ENCODE measurements at regions not wholly inside any gene's neighbourhood (a gene's known extent, or its start where the extent isn't known, plus 50 kb on each side); places are given as distances from the start of the nearest gene placed in this dataset.

DNA sequence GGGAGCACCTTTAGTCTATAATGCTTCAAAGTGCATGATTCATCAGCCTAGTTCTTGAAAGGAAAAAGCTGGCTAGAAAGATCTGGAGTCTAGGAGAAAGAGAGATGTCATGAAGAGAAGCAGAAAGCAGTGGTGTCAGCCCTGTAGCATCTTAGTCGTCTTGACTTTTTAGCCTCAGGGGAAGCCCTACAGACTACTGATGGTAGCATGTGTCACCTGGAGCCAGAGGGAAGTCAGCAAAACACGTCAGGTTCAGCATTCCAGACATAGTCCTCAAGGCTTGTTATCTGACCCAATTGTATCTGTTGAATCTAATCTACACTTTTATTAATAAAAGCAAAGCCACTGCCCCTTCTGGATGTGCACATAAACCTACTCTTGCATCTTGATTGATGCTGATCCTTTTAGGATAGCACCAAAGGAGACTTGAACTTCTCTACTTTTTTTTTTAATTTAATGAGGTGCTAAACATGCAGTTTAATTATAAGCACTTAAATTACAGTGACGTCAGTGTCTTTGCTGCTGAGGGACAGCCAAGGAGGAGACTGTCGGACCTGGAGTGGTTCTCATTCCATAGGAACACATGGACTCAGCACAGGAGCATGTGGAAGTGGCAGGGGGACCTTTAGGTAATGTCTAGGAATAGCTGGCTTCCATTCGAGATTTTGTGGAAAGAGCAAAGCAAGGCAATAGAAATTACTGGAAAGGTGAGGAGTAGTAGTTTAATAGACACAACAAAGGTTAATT, 525.5 kb upstream of the SGCG start:
- Histone ChIP-seq H2AK5ac (ENCODE audit: low read length) (no peak overlapping the region), H3K79me1 (ENCODE audit: low read length) (no peaks in the 10 kb centered on the region), H3K4ac (ENCODE audit: low read depth, low read length) (no peak overlapping the region), H2BK5ac (ENCODE audit: low read length) (no peak overlapping the region), H4K8ac (ENCODE audit: low read depth, low read length) (no peak overlapping the region), H3K36me3 (ENCODE audit: control insufficient read depth, insufficient read depth, low read length) (no peaks in the 10 kb centered on the region), H4K5ac (ENCODE audit: low read length) (no peak overlapping the region), H3K9ac (ENCODE audit: low read length) (no peak overlapping the region), H3K18ac (ENCODE audit: low read length) (no peak overlapping the region), H2BK15ac (replicated peaks; ENCODE audit: low read depth) (no peak overlapping the region), H3K79me2 (ENCODE audit: control insufficient read depth, insufficient read depth, low read length) (no peaks in the 10 kb centered on the region), H2BK120ac (ENCODE audit: low read depth, low read length) (no peak overlapping the region), H3K4me1 (ENCODE audit: control insufficient read depth, low read depth, low read length) (no peaks in the 10 kb centered on the region), H3K4me3 (ENCODE audit: low read length) (no peak overlapping the region), H3K27ac (ENCODE audit: low read depth, low read length) (no peak overlapping the region), H3K4me2 (ENCODE audit: low read length) (no peak overlapping the region), H3K27me3 (ENCODE audit: insufficient read depth, low read length, poor library complexity) (no peaks in the 10 kb centered on the region), H3K23ac (ENCODE audit: low read length) (no peak overlapping the region), H3K56ac (ENCODE audit: low read length) (no peak overlapping the region)
- DNase-seq, result peak; percentile 40
- WGBS (ENCODE audit: extremely low coverage, insufficient coverage, low lambda C conversion rate), result no CpG with 5 or more reads among the region's 5 CpGs

DNA sequence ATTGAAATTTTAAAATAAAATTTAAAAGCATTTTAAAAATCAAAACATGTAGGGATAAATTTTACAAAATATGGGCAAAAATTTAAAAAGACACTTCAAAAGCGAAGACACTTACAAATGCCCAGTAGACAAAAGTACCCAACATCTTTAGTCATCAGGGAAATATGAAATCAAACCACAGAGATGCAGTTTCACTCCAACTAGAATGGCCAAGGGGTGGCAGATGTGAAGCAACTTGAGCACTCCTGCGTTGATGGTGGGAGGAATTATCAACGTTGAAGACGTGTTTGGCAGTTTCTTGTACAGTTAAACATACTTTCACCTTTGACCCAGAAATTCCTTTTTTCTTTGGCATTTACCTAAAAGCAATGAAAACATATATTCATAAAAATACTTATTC, 518.0 kb upstream of the SGCG start:
- Histone ChIP-seq H3K4ac (ENCODE audit: low read depth, low read length) (no peak overlapping the region), H3K27ac (ENCODE audit: low read depth, low read length) (no peak overlapping the region), H3K27me3 (ENCODE audit: insufficient read depth, low read length, poor library complexity) (no peaks in the 10 kb centered on the region), H4K8ac (ENCODE audit: low read depth, low read length) (no peak overlapping the region), H3K36me3 (ENCODE audit: control insufficient read depth, insufficient read depth, low read length) (no peaks in the 10 kb centered on the region), H2BK120ac (ENCODE audit: low read depth, low read length) (no peak overlapping the region), H3K18ac (ENCODE audit: low read length) (no peak overlapping the region), H2AK5ac (ENCODE audit: low read length) (no peak overlapping the region), H2BK5ac (ENCODE audit: low read length) (no peak overlapping the region), H3K23ac (ENCODE audit: low read length) (no peak overlapping the region), H4K5ac (ENCODE audit: low read length) (no peak overlapping the region), H3K4me3 (ENCODE audit: low read length) (no peak overlapping the region), H3K9ac (ENCODE audit: low read length) (no peak overlapping the region), H3K79me1 (ENCODE audit: low read length) (no peaks in the 10 kb centered on the region), H3K4me1 (ENCODE audit: control insufficient read depth, low read depth, low read length) (no peaks in the 10 kb centered on the region), H3K56ac (ENCODE audit: low read length) (no peak overlapping the region), H3K79me2 (ENCODE audit: control insufficient read depth, insufficient read depth, low read length) (no peaks in the 10 kb centered on the region), H2BK15ac (replicated peaks; ENCODE audit: low read depth) (no peak overlapping the region), H3K4me2 (ENCODE audit: low read length) (no peak overlapping the region)
- DNase-seq, result no peak
- no CpG with 5 or more reads among the region's 4 CpGs for WGBS (ENCODE audit: extremely low coverage, insufficient coverage, low lambda C conversion rate)

DNA sequence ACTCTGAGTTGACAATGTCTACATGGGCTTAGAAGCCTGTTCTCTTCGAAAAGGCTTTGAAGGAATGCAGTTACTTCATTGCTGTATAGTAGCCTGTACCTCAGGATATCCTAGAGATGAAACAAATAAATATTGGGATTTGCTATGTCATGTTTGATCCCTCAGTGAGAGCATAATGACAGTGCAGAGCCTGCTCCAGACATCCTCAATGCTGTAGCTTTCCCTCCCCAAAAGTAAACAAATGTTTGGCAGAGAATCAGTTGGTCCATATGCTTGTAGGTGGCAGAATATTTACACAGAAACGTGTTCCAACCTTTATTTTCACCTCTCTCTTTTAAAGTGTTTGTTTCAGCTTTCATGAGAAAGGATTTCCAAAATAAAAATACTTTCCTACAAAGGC, 515.3 kb upstream of the SGCG start:
- Histone ChIP-seq H4K8ac (ENCODE audit: low read depth, low read length) (no peak overlapping the region), H2BK5ac (ENCODE audit: low read length) (no peak overlapping the region), H3K36me3 (ENCODE audit: control insufficient read depth, insufficient read depth, low read length) (no peaks in the 10 kb centered on the region), H3K27me3 (ENCODE audit: insufficient read depth, low read length, poor library complexity) (no peaks in the 10 kb centered on the region), H3K4ac (ENCODE audit: low read depth, low read length) (no peak overlapping the region), H3K18ac (ENCODE audit: low read length) (no peak overlapping the region), H3K79me2 (ENCODE audit: control insufficient read depth, insufficient read depth, low read length) (no peaks in the 10 kb centered on the region), H3K23ac (ENCODE audit: low read length) (no peak overlapping the region), H2BK120ac (ENCODE audit: low read depth, low read length) (no peak overlapping the region), H3K9ac (ENCODE audit: low read length) (no peak overlapping the region), H3K27ac (ENCODE audit: low read depth, low read length) (no peak overlapping the region), H4K5ac (ENCODE audit: low read length) (no peak overlapping the region), H2BK15ac (replicated peaks; ENCODE audit: low read depth) (no peak overlapping the region), H3K4me3 (ENCODE audit: low read length) (no peak overlapping the region), H3K56ac (ENCODE audit: low read length) (no peak overlapping the region), H3K4me2 (ENCODE audit: low read length) (no peak overlapping the region), H2AK5ac (ENCODE audit: low read length) (no peak overlapping the region), H3K4me1 (ENCODE audit: control insufficient read depth, low read depth, low read length) (no peaks in the 10 kb centered on the region), H3K79me1 (ENCODE audit: low read length) (no peaks in the 10 kb centered on the region)
- no peak for DNase-seq
- no CpG with 5 or more reads among the region's 2 CpGs for WGBS (ENCODE audit: extremely low coverage, insufficient coverage, low lambda C conversion rate)

DNA sequence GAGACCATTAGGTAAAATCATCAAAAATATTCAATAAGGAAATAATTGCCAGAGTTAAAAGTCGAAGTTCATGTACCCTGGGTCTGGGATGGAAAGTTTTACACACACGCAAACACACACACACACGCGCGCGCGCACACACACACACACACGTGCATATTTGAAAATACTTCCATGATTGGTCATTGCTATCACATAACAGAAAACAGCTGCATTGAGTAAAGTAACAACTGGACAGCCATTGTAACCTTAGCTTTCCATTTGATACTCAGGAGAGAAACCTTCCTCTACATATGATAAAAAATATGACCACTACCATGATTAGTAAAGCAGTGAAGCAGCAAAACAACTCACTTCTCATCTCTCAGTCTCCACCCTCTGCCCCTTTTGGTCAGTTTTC, 490.0 kb upstream of the SGCG start:
- Histone ChIP-seq H3K27me3 (ENCODE audit: insufficient read depth, low read length, poor library complexity) (no peaks in the 10 kb centered on the region), H3K36me3 (ENCODE audit: control insufficient read depth, insufficient read depth, low read length) (no peaks in the 10 kb centered on the region), H3K27ac (ENCODE audit: low read depth, low read length) (no peak overlapping the region), H3K18ac (ENCODE audit: low read length) (no peak overlapping the region), H3K4me3 (ENCODE audit: low read length) (no peak overlapping the region), H3K4me2 (ENCODE audit: low read length) (no peak overlapping the region), H3K79me2 (ENCODE audit: control insufficient read depth, insufficient read depth, low read length) (no peaks in the 10 kb centered on the region), H3K4ac (ENCODE audit: low read depth, low read length) (no peak overlapping the region), H2AK5ac (ENCODE audit: low read length) (no peak overlapping the region), H3K56ac (ENCODE audit: low read length) (no peak overlapping the region), H4K8ac (ENCODE audit: low read depth, low read length) (no peak overlapping the region), H2BK15ac (replicated peaks; ENCODE audit: low read depth) (no peak overlapping the region), H3K4me1 (ENCODE audit: control insufficient read depth, low read depth, low read length) (no peaks in the 10 kb centered on the region), H2BK120ac (ENCODE audit: low read depth, low read length) (no peak overlapping the region), H3K79me1 (ENCODE audit: low read length) (no peaks in the 10 kb centered on the region), H3K9ac (ENCODE audit: low read length) (no peak overlapping the region), H3K23ac (ENCODE audit: low read length) (no peak overlapping the region), H4K5ac (ENCODE audit: low read length) (no peak overlapping the region), H2BK5ac (ENCODE audit: low read length) (no peak overlapping the region)
- DNase-seq, result no peak
- no CpG with 5 or more reads among the region's 8 CpGs for WGBS (ENCODE audit: extremely low coverage, insufficient coverage, low lambda C conversion rate)

DNA sequence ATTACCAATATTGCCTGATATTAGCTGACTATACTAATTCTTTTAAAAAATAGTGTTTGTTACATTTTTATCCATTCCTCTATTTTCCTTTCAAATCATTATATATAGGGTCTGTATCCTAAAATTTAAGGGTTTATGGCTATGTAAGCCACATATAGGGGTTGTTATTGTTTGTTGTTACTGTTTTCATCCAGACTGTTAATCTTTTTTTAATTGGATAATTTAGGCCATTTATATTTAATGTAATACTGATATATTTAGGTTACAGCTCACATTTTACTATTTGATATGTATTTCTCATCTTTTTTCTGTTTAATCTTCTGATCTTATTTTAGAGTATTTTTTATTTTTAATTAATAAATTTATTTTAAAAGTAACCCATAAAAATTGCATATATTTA, 487.1 kb upstream of the SGCG start:
- H2BK15ac ChIP-seq (replicated peaks; ENCODE audit: low read depth), result no peak overlapping the region
- H3K23ac ChIP-seq (ENCODE audit: low read length), result no peak overlapping the region
- H3K4ac ChIP-seq (ENCODE audit: low read depth, low read length), result no peak overlapping the region
- H3K27ac ChIP-seq (ENCODE audit: low read depth, low read length), result no peak overlapping the region
- H3K79me2 ChIP-seq (ENCODE audit: control insufficient read depth, insufficient read depth, low read length), result no peaks in the 10 kb centered on the region
- no peaks in the 10 kb centered on the region for H3K36me3 ChIP-seq (ENCODE audit: control insufficient read depth, insufficient read depth, low read length)
- no peak overlapping the region for H4K5ac ChIP-seq (ENCODE audit: low read length)
- H3K27me3 ChIP-seq (ENCODE audit: insufficient read depth, low read length, poor library complexity), result no peaks in the 10 kb centered on the region
- H4K8ac ChIP-seq (ENCODE audit: low read depth, low read length), result no peak overlapping the region
- H2AK5ac ChIP-seq (ENCODE audit: low read length), result no peak overlapping the region
- no peak overlapping the region for H3K18ac ChIP-seq (ENCODE audit: low read length)
- DNase-seq, result no peak
- no peak overlapping the region for H3K9ac ChIP-seq (ENCODE audit: low read length)
- no peaks in the 10 kb centered on the region for H3K4me1 ChIP-seq (ENCODE audit: control insufficient read depth, low read depth, low read length)
- H3K79me1 ChIP-seq (ENCODE audit: low read length), result no peaks in the 10 kb centered on the region
- H3K4me2 ChIP-seq (ENCODE audit: low read length), result no peak overlapping the region
- H3K56ac ChIP-seq (ENCODE audit: low read length), result no peak overlapping the region
- H2BK120ac ChIP-seq (ENCODE audit: low read depth, low read length), result no peak overlapping the region
- no peak overlapping the region for H3K4me3 ChIP-seq (ENCODE audit: low read length)
- H2BK5ac ChIP-seq (ENCODE audit: low read length), result no peak overlapping the region

DNA sequence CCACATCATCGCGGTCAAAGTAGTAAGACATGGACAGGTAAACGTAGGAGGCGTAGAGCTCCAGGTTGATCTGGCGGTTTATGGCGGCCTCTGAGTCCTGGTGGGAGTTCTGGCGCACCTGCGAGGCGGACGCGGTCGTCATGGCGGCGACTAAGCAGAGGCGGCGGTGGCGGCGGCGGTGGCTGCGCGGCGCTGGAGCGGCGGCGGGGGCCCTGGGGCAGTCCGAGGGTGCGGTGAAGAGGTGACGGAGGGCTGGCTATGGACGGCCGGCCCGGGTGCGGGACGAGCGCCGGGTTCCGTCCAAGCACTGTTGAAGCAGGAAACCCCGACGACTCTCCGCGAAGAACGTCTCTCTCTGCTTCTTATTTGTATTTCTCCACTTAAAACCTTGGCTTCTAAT, 484.3 kb upstream of the SGCG start:
- H3K9ac ChIP-seq (ENCODE audit: low read length), result no peak overlapping the region
- H3K4me3 ChIP-seq (ENCODE audit: low read length), result no peak overlapping the region
- H3K23ac ChIP-seq (ENCODE audit: low read length), result no peak overlapping the region
- no peaks in the 10 kb centered on the region for H3K36me3 ChIP-seq (ENCODE audit: control insufficient read depth, insufficient read depth, low read length)
- H2BK120ac ChIP-seq (ENCODE audit: low read depth, low read length), result no peak overlapping the region
- WGBS (ENCODE audit: extremely low coverage, insufficient coverage, low lambda C conversion rate), result no CpG with 5 or more reads among the region's 41 CpGs
- H3K27me3 ChIP-seq (ENCODE audit: insufficient read depth, low read length, poor library complexity), result no peaks in the 10 kb centered on the region
- no peak overlapping the region for H3K27ac ChIP-seq (ENCODE audit: low read depth, low read length)
- no peak overlapping the region for H4K8ac ChIP-seq (ENCODE audit: low read depth, low read length)
- no peaks in the 10 kb centered on the region for H3K4me1 ChIP-seq (ENCODE audit: control insufficient read depth, low read depth, low read length)
- no peak overlapping the region for H2BK15ac ChIP-seq (replicated peaks; ENCODE audit: low read depth)
- DNase-seq, result no peak
- no peak overlapping the region for H3K18ac ChIP-seq (ENCODE audit: low read length)
- H3K4me2 ChIP-seq (ENCODE audit: low read length), result no peak overlapping the region
- no peak overlapping the region for H2AK5ac ChIP-seq (ENCODE audit: low read length)
- H3K79me2 ChIP-seq (ENCODE audit: control insufficient read depth, insufficient read depth, low read length), result no peaks in the 10 kb centered on the region
- H3K56ac ChIP-seq (ENCODE audit: low read length), result no peak overlapping the region
- no peaks in the 10 kb centered on the region for H3K79me1 ChIP-seq (ENCODE audit: low read length)
- H3K4ac ChIP-seq (ENCODE audit: low read depth, low read length), result no peak overlapping the region
- H2BK5ac ChIP-seq (ENCODE audit: low read length), result no peak overlapping the region
- H4K5ac ChIP-seq (ENCODE audit: low read length), result no peak overlapping the region
